ENCODE measurements at regions not wholly inside any gene's neighbourhood (a gene's known extent, or its start where the extent isn't known, plus 50 kb on each side); places are given as distances from the start of the nearest gene placed in this dataset.

- TF ChIP-seq CEBPB (IDR thresholded peaks at IDR 0.05; ENCODE audit: low read depth, low read length) (no peak), RFX5 (IDR thresholded peaks at IDR 0.05; ENCODE audit: low read depth, low read length) (no peak), MAZ (IDR thresholded peaks at IDR 0.05; ENCODE audit: borderline replicate concordance, low read depth, low read length) (no peak), BHLHE40 (IDR thresholded peaks at IDR 0.05; ENCODE audit: low read depth, low read length) (no peak), ELK1 (IDR thresholded peaks at IDR 0.05; ENCODE audit: borderline replicate concordance, low read depth, low read length) (no peak), RAD21 (IDR thresholded peaks at IDR 0.05; ENCODE audit: low read length) (no peak), NFE2L2 (IDR thresholded peaks at IDR 0.05; ENCODE audit: low read depth, low read length) (no peak), RCOR1 (IDR thresholded peaks at IDR 0.05; ENCODE audit: insufficient replicate concordance, low read length) (no peak), MAFK (IDR thresholded peaks at IDR 0.05; ENCODE audit: low read depth, low read length) (no peak), MXI1 (IDR thresholded peaks at IDR 0.05; ENCODE audit: borderline replicate concordance, low read depth, low read length) (no peak), SMC3 (IDR thresholded peaks at IDR 0.05; ENCODE audit: low read depth, low read length) (no peak), FOS (IDR thresholded peaks at IDR 0.05; ENCODE audit: low read depth, low read length) (no peak), POLR2A (IDR thresholded peaks at IDR 0.05; ENCODE audit: low read depth, low read length) (no peak), CHD1 (IDR thresholded peaks at IDR 0.05; ENCODE audit: low read depth, low read length) (no peak)
- TF ChIP-seq, protein P1, sequence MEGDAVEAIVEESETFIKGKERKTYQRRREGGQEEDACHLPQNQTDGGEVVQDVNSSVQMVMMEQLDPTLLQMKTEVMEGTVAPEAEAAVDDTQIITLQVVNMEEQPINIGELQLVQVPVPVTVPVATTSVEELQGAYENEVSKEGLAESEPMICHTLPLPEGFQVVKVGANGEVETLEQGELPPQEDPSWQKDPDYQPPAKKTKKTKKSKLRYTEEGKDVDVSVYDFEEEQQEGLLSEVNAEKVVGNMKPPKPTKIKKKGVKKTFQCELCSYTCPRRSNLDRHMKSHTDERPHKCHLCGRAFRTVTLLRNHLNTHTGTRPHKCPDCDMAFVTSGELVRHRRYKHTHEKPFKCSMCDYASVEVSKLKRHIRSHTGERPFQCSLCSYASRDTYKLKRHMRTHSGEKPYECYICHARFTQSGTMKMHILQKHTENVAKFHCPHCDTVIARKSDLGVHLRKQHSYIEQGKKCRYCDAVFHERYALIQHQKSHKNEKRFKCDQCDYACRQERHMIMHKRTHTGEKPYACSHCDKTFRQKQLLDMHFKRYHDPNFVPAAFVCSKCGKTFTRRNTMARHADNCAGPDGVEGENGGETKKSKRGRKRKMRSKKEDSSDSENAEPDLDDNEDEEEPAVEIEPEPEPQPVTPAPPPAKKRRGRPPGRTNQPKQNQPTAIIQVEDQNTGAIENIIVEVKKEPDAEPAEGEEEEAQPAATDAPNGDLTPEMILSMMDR (conservative IDR thresholded peaks at IDR 0.05; ENCODE audit: low read depth, low read length): no peak
- TF ChIP-seq, protein P2, sequence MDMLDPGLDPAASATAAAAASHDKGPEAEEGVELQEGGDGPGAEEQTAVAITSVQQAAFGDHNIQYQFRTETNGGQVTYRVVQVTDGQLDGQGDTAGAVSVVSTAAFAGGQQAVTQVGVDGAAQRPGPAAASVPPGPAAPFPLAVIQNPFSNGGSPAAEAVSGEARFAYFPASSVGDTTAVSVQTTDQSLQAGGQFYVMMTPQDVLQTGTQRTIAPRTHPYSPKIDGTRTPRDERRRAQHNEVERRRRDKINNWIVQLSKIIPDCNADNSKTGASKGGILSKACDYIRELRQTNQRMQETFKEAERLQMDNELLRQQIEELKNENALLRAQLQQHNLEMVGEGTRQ (IDR thresholded peaks at IDR 0.05; ENCODE audit: low read depth, low read length): no peak
- intact Hi-C loops (cut with micrococcal nuclease) (loop anchor here (10.0 kb wide), 1 partner anchor 601 kb away; no protein-coding TSS in a partner anchor), dilution Hi-C loops (cut with HindIII; ENCODE audit: low sequenced_read_pairs, unreplicated experiment) (no loop called here), in situ Hi-C loops (cut with MboI; ENCODE audit: low sequenced_read_pairs) (no loop called here)
- POLR2A ChIA-PET (ENCODE audit: unreplicated experiment): no interaction called here
- Histone ChIP-seq H4K8ac (ENCODE audit: low read depth in 2 of 2, low read length in 2 of 2) (no peak overlapping the region), H2AK5ac (ENCODE audit: low read depth, low read length) (no peak overlapping the region), H4K5ac (ENCODE audit: low read depth, low read length) (no peak overlapping the region), H3K4ac (ENCODE audit: low read depth, low read length) (no peak overlapping the region), H3K27ac (ENCODE audit: insufficient read depth, low read length) (no peak overlapping the region), H3K36me3 (ENCODE audit: control insufficient read depth, insufficient read depth, low read length) (no peaks in the 10 kb centered on the region), H3K14ac (replicated peaks; ENCODE audit: low read depth, low read length) (no peak overlapping the region), H3K4me2 (ENCODE audit: low read depth, low read length) (no peak overlapping the region), H2AK9ac (replicated peaks; ENCODE audit: low read depth, low read length, poor library complexity) (no peak overlapping the region), H3K9me3 (ENCODE audit: control insufficient read depth, insufficient read depth, low read length) (no peaks in the 10 kb centered on the region), H4K91ac (ENCODE audit: insufficient read depth, low read depth, low read length) (no peak overlapping the region), H3K9me1 (ENCODE audit: insufficient read depth, low read length) (no peaks in the 10 kb centered on the region), H3K79me1 (ENCODE audit: low read depth in 1 of 2, low read length in 2 of 2) (no peaks in the 10 kb centered on the region), H3K56ac (ENCODE audit: extremely low read depth, insufficient read depth, low read length) (no peak overlapping the region), H4K20me1 (ENCODE audit: insufficient read depth, low read length) (no peaks in the 10 kb centered on the region), H3K27me3 (ENCODE audit: control insufficient read depth, insufficient read depth, low read length) (no peaks in the 10 kb centered on the region), H2BK20ac (ENCODE audit: low read depth, low read length) (no peak overlapping the region), H3K23ac (ENCODE audit: low read depth, low read length) (no peak overlapping the region), H3K4me3 (ENCODE audit: insufficient read depth, low read depth, low read length) (no peak overlapping the region), H2AFZ (replicated peaks; ENCODE audit: low read length, poor library complexity) (no peak overlapping the region), H3K4me1 (ENCODE audit: control insufficient read depth, insufficient read depth, low read length) (no peaks in the 10 kb centered on the region), H2BK120ac (ENCODE audit: low read depth, low read length) (no peak overlapping the region), H2BK15ac (ENCODE audit: low read depth, low read length) (no peak overlapping the region), H3K9ac (ENCODE audit: low read depth, low read length) (no peak overlapping the region), H2BK5ac (ENCODE audit: low read depth, low read length, poor library complexity, severe bottlenecking) (no peak overlapping the region), H3K18ac (ENCODE audit: low read depth, low read length) (no peak overlapping the region)
- ATAC-seq (ENCODE audit: low read depth) (no peak), DNase-seq (no peak)
- no TSS peak for BruUV-seq (replicated peaks)
- CTCF ChIA-PET: no interaction called here
- no CpG with 5 or more reads among the region's 2 CpGs for WGBS, 2 experiments (ENCODE audit: extremely low coverage in 2 of 2, insufficient read length in 1 of 2)
Observed at GRCh38 chrX:14094191-14094590, 64.5 kb upstream of the GEMIN8 start.
